HepG2 (cell line): ENCODE measurements at regions not wholly inside any gene's neighbourhood (a gene's known extent, or its start where the extent isn't known, plus 50 kb on each side); places are given as distances from the start of the nearest gene placed in this dataset.

Source experiments
- ATAC-seq: fragments of 200-7000 bp; cut with Tn5 transposase; 3 replicates; pipeline ENCODE4 v1.9.1; 2020; ENCODE audit warnings: mild to moderate bottlenecking, moderate library complexity
- BruUV-seq: library from RNA; stranded (reverse); fragments of 400-500 nt; replicated peaks from 2 replicates; lab custom pipeline; 2021; lab: Mats Ljungman, UMichigan
- CTCF ChIA-PET: fragments of 300-600 bp; formaldehyde crosslinking; extraction: SDS; loops from one replicate; lab custom pipeline; 2021; ENCODE audit warnings: low total read pairs, inconsistent platforms, low intra/inter-chr PET ratio; lab: Yijun Ruan, JAX
- POLR2A ChIA-PET: fragments of 350-600 bp; sonication (Branson Sonifier 250); formaldehyde crosslinking; loops from one replicate; lab custom pipeline; 2020; ENCODE audit warnings: antibody characterized with exemption, inconsistent platforms; lab: Yijun Ruan, JAX
- DNase-seq: peaks from one replicate; pipeline ENCODE4 v3.0.0-alpha.2; 2015; ENCODE audit warnings: low spot score
- FAIRE-seq: peaks from 3 replicates; lab custom pipeline; 2011; peaks lifted over from hg19 to GRCh38; lab: Jason Lieb, UNC
- H2AFZ ChIP-seq: one replicate; pipeline ENCODE4 v1.6.1; 2011; ENCODE audit warnings: low read length, inconsistent platforms
- H3K27ac ChIP-seq: fragments of 300-600 bp; 3 replicates; pipeline ENCODE4 v1.8.0; 2011; ENCODE audit warnings: mixed run types, mild to moderate bottlenecking, mixed read lengths, low read length, inconsistent platforms; ENCODE audit not compliant: insufficient read depth; ENCODE audit errors: extremely low read length
- H3K27me3 ChIP-seq, 2 experiments: fragments of 200-600 bp in 1 of 2; 2 replicates in 1 of 2; 3 replicates in 1 of 2; pipeline versions ENCODE4 v1.6.0 to v1.8.0; 2011; ENCODE audit warnings: low read length in 2 of 2, mild to moderate bottlenecking in 2 of 2, moderate library complexity in 2 of 2, inconsistent platforms in 1 of 2; ENCODE audit not compliant: insufficient read depth in 2 of 2, control insufficient read depth in 1 of 2
- H3K36me3 ChIP-seq, 2 experiments: fragments of 200-600 bp in 1 of 2; replicated peaks in 1 of 2; 2 replicates in 1 of 2; 3 replicates in 1 of 2; pipeline versions ENCODE4 v1.5.1 to v1.8.0; 2011; ENCODE audit warnings: low read length in 2 of 2, inconsistent platforms in 1 of 2; ENCODE audit not compliant: insufficient read depth in 2 of 2, control insufficient read depth in 1 of 2
- H3K4me1 ChIP-seq: 2 replicates; pipeline ENCODE4 v1.5.1; 2012; ENCODE audit warnings: low read length, inconsistent platforms; ENCODE audit not compliant: insufficient read depth
- H3K4me2 ChIP-seq: 2 replicates; pipeline ENCODE4 v1.6.0; 2011; ENCODE audit warnings: low read depth, low read length, inconsistent platforms
- H3K4me3 ChIP-seq, 3 experiments: fragments of 200-600 bp in 1 of 3; sonication (generic), shearing (Covaris generic) in 1 of 3; replicated peaks in 1 of 3; 2 replicates each; pipeline ENCODE4 v1.5.1; 2011 to 2016; ENCODE audit warnings: low read length in 3 of 3, inconsistent platforms in 2 of 3, low read depth in 2 of 3, mild to moderate bottlenecking in 2 of 3, control low read depth in 1 of 3, mixed read lengths in 1 of 3; ENCODE audit not compliant: insufficient read depth in 1 of 3
- H3K79me2 ChIP-seq: one replicate; pipeline ENCODE4 v1.6.1; 2011; ENCODE audit warnings: low read length, inconsistent platforms; ENCODE audit not compliant: insufficient read depth
- H3K9ac ChIP-seq: 2 replicates; pipeline ENCODE4 v1.6.0; 2011; ENCODE audit warnings: mild to moderate bottlenecking, low read depth, low read length, inconsistent platforms; ENCODE audit not compliant: insufficient read depth
- H3K9me3 ChIP-seq: 2 replicates; pipeline ENCODE4 v1.5.1; 2012; ENCODE audit warnings: mild to moderate bottlenecking, low read length
- H4K20me1 ChIP-seq: 2 replicates; pipeline ENCODE4 v1.6.0; 2011; ENCODE audit warnings: inconsistent platforms, mild to moderate bottlenecking, low read length, moderate library complexity; ENCODE audit not compliant: insufficient read depth
- CC2D1A ChIP-seq: sonication (generic); formaldehyde crosslinking; IDR thresholded peaks from 2 replicates; pipeline ENCODE4 v1.8.1; 2023; ENCODE audit warnings: mild to moderate bottlenecking, missing genetic modification reagents
- DMAP1 ChIP-seq: IDR thresholded peaks from 2 replicates; pipeline ENCODE4 v1.6.1; 2016
- ERF ChIP-seq: IDR thresholded peaks from 2 replicates; pipeline ENCODE4 v1.6.1; 2018; ENCODE audit warnings: missing biosample characterization, missing genetic modification reagents
- HHEX ChIP-seq: IDR thresholded peaks from 2 replicates; pipeline ENCODE4 v1.6.1; 2016; ENCODE audit warnings: control low read depth
- ISX ChIP-seq: sonication (generic); formaldehyde crosslinking; conservative IDR thresholded peaks from 2 replicates; pipeline ENCODE4 v1.5.0; 2020; ENCODE audit warnings: missing genetic modification reagents
- MTA3 ChIP-seq: sonication (generic); formaldehyde crosslinking; IDR thresholded peaks from 2 replicates; pipeline ENCODE4 v1.4.0; 2020; ENCODE audit warnings: missing genetic modification reagents
- NR2F1 ChIP-seq, 2 experiments: fragments of 450-650 bp in 1 of 2; formaldehyde crosslinking in 1 of 2; IDR thresholded peaks; 2 replicates each; pipeline versions ENCODE4 v1.5.0 to v1.6.1; 2016 to 2020; ENCODE audit warnings: mild to moderate bottlenecking in 1 of 2, missing compliant biosample characterization in 1 of 2, missing genetic modification reagents in 1 of 2, moderate library complexity in 1 of 2
- ZBTB46 ChIP-seq: sonication (generic); formaldehyde crosslinking; IDR thresholded peaks from 2 replicates; pipeline ENCODE4 v1.4.0; 2020; ENCODE audit warnings: mild to moderate bottlenecking, missing genetic modification reagents, borderline replicate concordance
- ZNF382 ChIP-seq: sonication (generic); formaldehyde crosslinking; IDR thresholded peaks from 2 replicates; pipeline ENCODE4 v1.5.0; 2020; ENCODE audit warnings: missing genetic modification reagents, mild to moderate bottlenecking, borderline replicate concordance
- ZNF552 ChIP-seq: sonication (generic); formaldehyde crosslinking; IDR thresholded peaks from 2 replicates; pipeline ENCODE4 v1.9.0; 2022; ENCODE audit warnings: missing genetic modification reagents, mild to moderate bottlenecking, borderline replicate concordance
- ZNF605 ChIP-seq: sonication (generic); formaldehyde crosslinking; IDR thresholded peaks from 2 replicates; pipeline ENCODE4 v1.8.0; 2022; ENCODE audit warnings: mild to moderate bottlenecking, missing genetic modification reagents
- ZNF780A ChIP-seq: sonication (generic); formaldehyde crosslinking; IDR thresholded peaks from 2 replicates; pipeline ENCODE4 v1.8.0; 2022; ENCODE audit warnings: mild to moderate bottlenecking, missing genetic modification reagents, moderate library complexity
- WGBS: methylation state at CpG from one replicate; pipeline ENCODE4 v1.1.6; 2017; ENCODE audit warnings: low lambda C conversion rate; 5-methylcytosine and 5-hydroxymethylcytosine counted together
- in situ Hi-C: cut with HindIII; loops from 2 replicates; pipeline ENCODE4 v1.10.0; 2017; ENCODE audit warnings: low pct_unique_long_range_greater_than_20kb; ENCODE audit not compliant: extremely low pct_ligation_motif_present
- intact Hi-C: fragments of 100-400 bp; cut with micrococcal nuclease; formaldehyde crosslinking; loops from one replicate; pipeline ENCODE4 v1.10.0; 2022; ENCODE audit not compliant: unreplicated experiment
- TF ChIP-seq, protein P1 (sequence below): sonication (generic); formaldehyde crosslinking; IDR thresholded peaks from 2 replicates; pipeline ENCODE4 v1.4.0; 2020; ENCODE audit warnings: missing genetic modification reagents, mild to moderate bottlenecking, borderline replicate concordance
- TF ChIP-seq, protein P2 (sequence below): sonication (generic); formaldehyde crosslinking; IDR thresholded peaks from 2 replicates; pipeline ENCODE4 v1.4.0; 2020; ENCODE audit warnings: missing genetic modification reagents, borderline replicate concordance
- TF ChIP-seq, protein P3 (sequence below): sonication (generic); formaldehyde crosslinking; IDR thresholded peaks from 2 replicates; pipeline ENCODE4 v1.4.0; 2020; ENCODE audit warnings: mild to moderate bottlenecking, missing genetic modification reagents

DNA sequence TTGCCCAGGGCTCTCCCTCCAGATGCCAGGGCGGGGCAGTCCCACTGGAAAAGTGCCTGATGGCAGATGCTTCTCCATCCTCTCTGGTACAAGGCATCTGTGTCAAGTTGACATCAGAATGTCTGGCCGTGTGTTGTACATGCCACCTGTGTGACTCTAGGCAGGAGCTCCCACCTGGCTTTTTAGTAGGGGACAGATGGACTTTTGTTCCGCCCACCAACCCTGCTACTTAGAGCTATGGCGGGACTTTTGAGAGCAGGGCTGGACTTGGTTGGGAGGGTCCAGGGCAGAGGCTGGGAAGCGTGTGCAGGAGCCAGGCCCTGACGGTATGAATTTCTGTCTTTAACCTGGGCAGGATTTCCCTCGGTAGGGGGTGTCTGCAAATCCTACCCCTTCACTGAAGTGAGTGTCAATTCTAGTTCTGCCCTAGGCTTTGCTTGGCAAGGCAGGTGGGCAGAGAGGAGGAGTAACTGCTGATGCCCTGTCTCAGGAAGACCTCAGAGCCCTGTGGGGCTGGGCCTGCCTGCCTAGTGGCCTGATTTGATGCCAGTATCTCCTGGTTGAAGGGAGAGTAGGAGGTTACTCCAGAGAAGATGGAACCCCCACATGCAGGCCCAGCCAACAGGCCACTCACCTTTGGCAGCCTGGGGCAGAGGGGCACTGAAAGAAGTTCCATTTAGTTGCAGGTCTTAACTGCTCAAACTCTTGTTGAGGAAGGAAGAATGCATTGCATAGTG lies 99.1 kb downstream of the PJA1 start:
- TF ChIP-seq ZNF382 (CRISPR knock-in tag) (no peak), DMAP1 (no peak), NR2F1 (CRISPR knock-in tag; IDR thresholded peaks at IDR 0.05) (no peak), ZBTB46 (CRISPR knock-in tag) (no peak), ZNF780A (CRISPR knock-in tag) (no peak), HHEX (CRISPR knock-in tag) (no peak), CC2D1A (CRISPR knock-in tag) (no peak), ZNF605 (CRISPR knock-in tag) (no peak), ZNF552 (CRISPR knock-in tag) (no peak), ERF (no peak), ISX (CRISPR knock-in tag) (no peak), MTA3 (no peak)
- TF ChIP-seq, protein P1, sequence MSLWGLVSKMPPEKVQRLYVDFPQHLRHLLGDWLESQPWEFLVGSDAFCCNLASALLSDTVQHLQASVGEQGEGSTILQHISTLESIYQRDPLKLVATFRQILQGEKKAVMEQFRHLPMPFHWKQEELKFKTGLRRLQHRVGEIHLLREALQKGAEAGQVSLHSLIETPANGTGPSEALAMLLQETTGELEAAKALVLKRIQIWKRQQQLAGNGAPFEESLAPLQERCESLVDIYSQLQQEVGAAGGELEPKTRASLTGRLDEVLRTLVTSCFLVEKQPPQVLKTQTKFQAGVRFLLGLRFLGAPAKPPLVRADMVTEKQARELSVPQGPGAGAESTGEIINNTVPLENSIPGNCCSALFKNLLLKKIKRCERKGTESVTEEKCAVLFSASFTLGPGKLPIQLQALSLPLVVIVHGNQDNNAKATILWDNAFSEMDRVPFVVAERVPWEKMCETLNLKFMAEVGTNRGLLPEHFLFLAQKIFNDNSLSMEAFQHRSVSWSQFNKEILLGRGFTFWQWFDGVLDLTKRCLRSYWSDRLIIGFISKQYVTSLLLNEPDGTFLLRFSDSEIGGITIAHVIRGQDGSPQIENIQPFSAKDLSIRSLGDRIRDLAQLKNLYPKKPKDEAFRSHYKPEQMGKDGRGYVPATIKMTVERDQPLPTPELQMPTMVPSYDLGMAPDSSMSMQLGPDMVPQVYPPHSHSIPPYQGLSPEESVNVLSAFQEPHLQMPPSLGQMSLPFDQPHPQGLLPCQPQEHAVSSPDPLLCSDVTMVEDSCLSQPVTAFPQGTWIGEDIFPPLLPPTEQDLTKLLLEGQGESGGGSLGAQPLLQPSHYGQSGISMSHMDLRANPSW (CRISPR knock-in tag): no peak
- TF ChIP-seq, protein P2, sequence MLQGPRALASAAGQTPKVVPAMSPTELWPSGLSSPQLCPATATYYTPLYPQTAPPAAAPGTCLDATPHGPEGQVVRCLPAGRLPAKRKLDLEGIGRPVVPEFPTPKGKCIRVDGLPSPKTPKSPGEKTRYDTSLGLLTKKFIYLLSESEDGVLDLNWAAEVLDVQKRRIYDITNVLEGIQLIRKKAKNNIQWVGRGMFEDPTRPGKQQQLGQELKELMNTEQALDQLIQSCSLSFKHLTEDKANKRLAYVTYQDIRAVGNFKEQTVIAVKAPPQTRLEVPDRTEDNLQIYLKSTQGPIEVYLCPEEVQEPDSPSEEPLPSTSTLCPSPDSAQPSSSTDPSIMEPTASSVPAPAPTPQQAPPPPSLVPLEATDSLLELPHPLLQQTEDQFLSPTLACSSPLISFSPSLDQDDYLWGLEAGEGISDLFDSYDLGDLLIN (CRISPR knock-in tag): no peak
- TF ChIP-seq, protein P3, sequence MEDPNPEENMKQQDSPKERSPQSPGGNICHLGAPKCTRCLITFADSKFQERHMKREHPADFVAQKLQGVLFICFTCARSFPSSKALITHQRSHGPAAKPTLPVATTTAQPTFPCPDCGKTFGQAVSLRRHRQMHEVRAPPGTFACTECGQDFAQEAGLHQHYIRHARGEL: no peak
- Histone ChIP-seq H3K27me3 (no peaks in the 10 kb centered on the region), H3K4me3 (no peak overlapping the region), H3K4me1 (no peaks in the 10 kb centered on the region), H3K9ac (no peak overlapping the region), H3K4me2 (no peak overlapping the region), H2AFZ (no peak overlapping the region), H3K9me3 (no peaks in the 10 kb centered on the region), H4K20me1 (no peaks in the 10 kb centered on the region), H3K27ac (no peak overlapping the region), H3K79me2 (no peaks in the 10 kb centered on the region), H3K36me3 (no peaks in the 10 kb centered on the region)
- in situ Hi-C loops: loop anchor here (10.0 kb wide), 1 partner anchor 241 kb away; the partner anchor contains the start of gene EFNB1
- WGBS: 0% methylated on average over 2 of the region's 7 CpGs
- BruUV-seq: no TSS peak
- no peak for ATAC-seq
- POLR2A ChIA-PET: no interaction called here
- DNase-seq: no peak
- no peak for FAIRE-seq
- CTCF ChIA-PET: no interaction called here
- intact Hi-C loops: no loop called here
